Body of pancreas (tissue), 4 donors: ENCODE measurements at regions not wholly inside any gene's neighbourhood (a gene's known extent, or its start where the extent isn't known, plus 50 kb on each side); places are given as distances from the start of the nearest gene placed in this dataset.

Source experiments
- ATAC-seq: fragments of 150-250 bp; one replicate; pipeline ENCODE4 v1.9.1; 2016
- DNase-seq, 4 donors: peaks; one replicate each; pipeline ENCODE4 v3.0.0-alpha.2; 2019
- H3K27ac ChIP-seq, 4 donors: fragments of 200-600 bp; sonication (generic); 1 replicate in 3 of 4; 2 replicates in 1 of 4; pipeline versions ENCODE4 v1.5.1 to v1.6.1; 2016 to 2019; ENCODE audit warnings: mild to moderate bottlenecking in 1 of 4, mixed read lengths in 1 of 4, moderate library complexity in 1 of 4
- H3K27me3 ChIP-seq, 2 donors: fragments of 200-600 bp; sonication (generic); one replicate each; pipeline ENCODE4 v1.6.0; 2016; ENCODE audit warnings: mild to moderate bottlenecking in 1 of 2
- H3K36me3 ChIP-seq, 2 donors: fragments of 200-600 bp; sonication (generic); replicated peaks in 1 of 2; 2 replicates each; pipeline ENCODE4 v1.5.1; 2016; ENCODE audit warnings: low read depth in 2 of 2; ENCODE audit not compliant: insufficient read depth in 1 of 2
- H3K4me1 ChIP-seq: fragments of 200-600 bp; sonication (generic); one replicate; pipeline ENCODE4 v1.6.0; 2016
- H3K4me3 ChIP-seq, 2 donors: fragments of 200-600 bp; sonication (generic); 1 replicate in 1 of 2; 2 replicates in 1 of 2; pipeline ENCODE4 v1.5.1; 2016 to 2019
- H3K9me3 ChIP-seq, 3 donors: fragments of 200-600 bp; sonication (generic); 1 replicate in 2 of 3; 2 replicates in 1 of 3; pipeline ENCODE4 v1.5.1; 2016
- CTCF ChIP-seq, 7 experiments: fragments of 450-650 bp in 4 of 7; fragments of 200-600 bp in 3 of 7; sonication (generic) in 3 of 7; IDR thresholded peaks; one replicate each; pipeline ENCODE4 v1.5.1; 2016 to 2019; ENCODE audit warnings: antibody characterized with exemption in 7 of 7
- POLR2A ChIP-seq, 3 donors: fragments of 450-650 bp; IDR thresholded peaks; one replicate each; pipeline ENCODE4 v1.6.1; 2016; ENCODE audit warnings: antibody characterized with exemption in 3 of 3, mild to moderate bottlenecking in 2 of 3
- WGBS, 2 donors: methylation state at CpG; one replicate each; pipeline ENCODE4 v1.1.5; 2017; 5-methylcytosine and 5-hydroxymethylcytosine counted together
- intact Hi-C: fragments of 100-400 bp; cut with DNase I; formaldehyde crosslinking; loops from one replicate; pipeline ENCODE4 v1.15.1; 2023

- no peak overlapping the region for H3K4me3 ChIP-seq
- no peaks in the 10 kb centered on the region for H3K36me3 ChIP-seq
- no peaks in the 10 kb centered on the region for H3K9me3 ChIP-seq
- TF ChIP-seq CTCF (IDR thresholded peaks at IDR 0.05) (no peak), POLR2A (IDR thresholded peaks at IDR 0.05) (no peak)
- WGBS, 2 donors: 74 to 79% methylated on average over 5 of the region's 5 CpGs
- H3K27me3 ChIP-seq: no peaks in the 10 kb centered on the region
- no peak for ATAC-seq
- DNase-seq: no peak
- H3K4me1 ChIP-seq: peaks cover 7% of the 10 kb centered on the region
- intact Hi-C loops: no loop called here
- H3K27ac ChIP-seq: no peak overlapping the region
Observed at GRCh38 chr2:204021290-204022081, 84.9 kb downstream of the ICOS start.

DNA sequence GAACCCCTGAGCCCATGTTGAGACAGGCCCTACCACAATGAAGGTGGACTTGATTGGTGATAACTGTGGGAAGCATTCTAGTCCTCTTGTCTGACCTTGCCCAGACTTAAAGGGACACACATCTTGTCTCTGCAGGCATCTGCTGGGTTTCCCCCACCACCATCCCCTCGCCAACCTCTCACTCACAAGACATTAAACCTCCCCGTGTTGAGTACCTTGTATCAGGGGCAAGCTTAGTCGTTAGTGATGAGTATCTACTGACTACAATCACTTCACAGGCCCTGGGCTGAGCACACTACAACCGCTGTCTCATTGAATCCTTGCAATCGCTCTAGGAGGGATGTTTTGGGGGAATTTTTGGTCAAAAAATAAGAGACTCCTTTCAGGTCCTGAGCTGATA, 86.0 kb downstream of the ICOS start:
- no peak for TF ChIP-seq POLR2A (IDR thresholded peaks at IDR 0.05)
- Histone ChIP-seq H3K27me3 (no peaks in the 10 kb centered on the region), H3K4me3 (no peak overlapping the region), H3K36me3 (no peaks in the 10 kb centered on the region), H3K4me1 (peaks cover 7% of the 10 kb centered on the region), H3K27ac (no peak overlapping the region), H3K9me3 (no peaks in the 10 kb centered on the region)
- 82% methylated on average over 5 of the region's 5 CpGs for WGBS, 2 donors
- ATAC-seq: no peak
- intact Hi-C loops: no loop called here
- DNase-seq: no peak

DNA sequence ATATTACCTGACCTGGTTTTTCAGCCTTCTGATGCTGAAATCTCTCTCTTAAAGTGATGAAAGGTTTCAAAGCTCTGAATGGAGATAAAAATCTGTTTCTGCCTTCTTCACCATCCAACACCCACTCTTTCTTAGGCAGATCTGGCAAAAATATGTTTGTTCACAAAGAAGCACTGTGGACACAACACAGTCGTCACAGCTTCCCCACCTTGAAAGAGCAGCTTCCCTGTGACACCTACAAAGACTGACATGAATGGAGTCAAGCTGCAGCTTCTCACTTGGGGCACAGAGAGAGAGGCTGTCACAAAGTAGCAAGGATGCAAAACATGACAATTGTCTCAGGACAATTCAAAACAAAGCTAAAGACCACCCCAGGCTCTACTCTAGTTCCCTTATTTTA, 86.5 kb downstream of the ICOS start:
- Histone ChIP-seq H3K4me1 (peaks cover 7% of the 10 kb centered on the region), H3K4me3 (no peak overlapping the region), H3K36me3 (no peaks in the 10 kb centered on the region), H3K27me3 (no peaks in the 10 kb centered on the region), H3K27ac (no peak overlapping the region), H3K9me3 (no peaks in the 10 kb centered on the region)
- intact Hi-C loops: no loop called here
- ATAC-seq (no peak), DNase-seq (no peak)
- WGBS, 2 donors: 83 to 86% methylated on average over 1 of the region's 1 CpG
- TF ChIP-seq POLR2A (IDR thresholded peaks at IDR 0.05): no peak
- TF ChIP-seq CTCF (IDR thresholded peaks at IDR 0.05): no peak

DNA sequence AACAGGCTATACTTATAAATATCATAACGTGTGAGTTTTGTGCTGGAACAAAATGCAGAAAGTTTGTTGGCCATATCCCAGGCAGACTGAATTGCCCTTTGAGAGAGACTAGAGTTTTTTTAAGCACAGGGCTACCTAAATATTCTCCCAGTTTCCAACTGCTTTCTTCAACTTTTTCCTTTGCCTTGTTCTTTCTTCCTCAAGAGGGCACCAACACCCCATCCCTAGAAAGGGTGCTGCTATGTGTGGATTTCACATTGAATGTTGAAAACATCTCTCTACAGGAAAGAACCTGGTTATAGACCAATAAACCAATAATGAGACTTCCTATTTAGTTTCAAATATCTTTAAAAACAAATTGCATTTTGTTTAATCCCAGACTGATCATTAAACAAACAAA, 87.9 kb downstream of the ICOS start:
- no peak for ATAC-seq

DNA sequence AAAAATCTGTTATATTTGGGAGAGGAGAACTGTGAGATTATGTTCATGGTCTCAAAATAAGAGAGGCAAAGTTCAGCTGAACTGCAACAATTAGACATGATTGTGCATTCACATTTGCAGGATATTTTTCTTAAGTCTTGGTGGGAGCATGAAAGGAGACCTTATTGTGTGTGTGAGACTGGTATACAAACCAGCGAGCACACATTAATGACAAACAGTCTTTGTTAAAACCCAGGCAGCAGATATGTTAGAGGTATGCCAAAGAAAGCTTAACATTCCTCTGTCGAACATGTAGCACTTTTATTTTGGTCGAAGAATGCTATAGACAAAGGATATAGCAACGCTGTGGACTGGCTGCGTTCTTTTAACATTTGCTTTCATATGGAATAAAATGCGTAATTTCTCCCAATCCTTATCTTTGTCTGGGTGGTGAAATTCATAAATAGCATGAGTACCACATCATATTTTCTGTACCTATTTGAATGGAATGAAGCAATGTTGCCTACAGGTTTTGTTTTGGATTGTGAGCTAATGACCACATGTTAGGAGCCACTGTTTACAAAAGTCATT, 88.4 kb downstream of the ICOS start:
- Histone ChIP-seq H3K4me1 (peaks cover 7% of the 10 kb centered on the region), H3K4me3 (no peak overlapping the region), H3K36me3 (no peaks in the 10 kb centered on the region), H3K9me3 (no peaks in the 10 kb centered on the region), H3K27me3 (no peaks in the 10 kb centered on the region), H3K27ac (no peak overlapping the region)
- ATAC-seq (no peak), DNase-seq (no peak)
- TF ChIP-seq POLR2A (IDR thresholded peaks at IDR 0.05) (no peak), CTCF (IDR thresholded peaks at IDR 0.05) (no peak)
- WGBS, 2 donors: 59% methylated on average over 6 of the region's 6 CpGs
- intact Hi-C loops: no loop called here

More for the DNA sequence above, 87.9 kb downstream of the ICOS start:
- H3K9me3 ChIP-seq: no peaks in the 10 kb centered on the region
- peak in 2 of 4 donors; percentile 7 to 14 for DNase-seq
- WGBS, 2 donors: 11 to 13% methylated on average over 1 of the region's 1 CpG
- intact Hi-C loops: no loop called here
- H3K27ac ChIP-seq: no peak overlapping the region
- H3K4me1 ChIP-seq: peaks cover 7% of the 10 kb centered on the region
- TF ChIP-seq CTCF (IDR thresholded peaks at IDR 0.05) (peak in 6 of 7 experiments; percentile 26 to 53 (median 33)), POLR2A (IDR thresholded peaks at IDR 0.05) (no peak)
- no peak overlapping the region for H3K4me3 ChIP-seq
- H3K27me3 ChIP-seq: no peaks in the 10 kb centered on the region
- H3K36me3 ChIP-seq: no peaks in the 10 kb centered on the region
